GM23338 (cell line): ENCODE measurements at regions not wholly inside any gene's neighbourhood (a gene's known extent, or its start where the extent isn't known, plus 50 kb on each side); places are given as distances from the start of the nearest gene placed in this dataset.

ENCODE experiments used
- CREB1 ChIP-seq: fragments of 250-450 bp; sonication (Bioruptor Pico); IDR thresholded peaks from 2 replicates; pipeline ENCODE4 v1.5.0; 2020; ENCODE audit warnings: low read depth, mild to moderate bottlenecking, moderate library complexity
- EZH2phosphoT487 ChIP-seq: fragments of 200-600 bp; sonication (generic); IDR thresholded peaks from one replicate; pipeline ENCODE4 v1.8.1; 2018; ENCODE audit warnings: antibody characterized with exemption; ENCODE audit not compliant: unreplicated experiment
- POLR2AphosphoS5 ChIP-seq: IDR thresholded peaks from 2 replicates; pipeline ENCODE4 v1.6.1; 2016; ENCODE audit warnings: antibody characterized with exemption, low read depth
- TF ChIP-seq, protein P1 (sequence below), 2 experiments: fragments of 200-600 bp in 1 of 2; sonication (generic) in 1 of 2; conservative IDR thresholded peaks; 2 replicates each; pipeline versions ENCODE4 v1.5.1 to v1.6.1; 2016 to 2017; ENCODE audit warnings: antibody characterized with exemption in 2 of 2, low read depth in 2 of 2, mild to moderate bottlenecking in 2 of 2, moderate library complexity in 1 of 2

DNA sequence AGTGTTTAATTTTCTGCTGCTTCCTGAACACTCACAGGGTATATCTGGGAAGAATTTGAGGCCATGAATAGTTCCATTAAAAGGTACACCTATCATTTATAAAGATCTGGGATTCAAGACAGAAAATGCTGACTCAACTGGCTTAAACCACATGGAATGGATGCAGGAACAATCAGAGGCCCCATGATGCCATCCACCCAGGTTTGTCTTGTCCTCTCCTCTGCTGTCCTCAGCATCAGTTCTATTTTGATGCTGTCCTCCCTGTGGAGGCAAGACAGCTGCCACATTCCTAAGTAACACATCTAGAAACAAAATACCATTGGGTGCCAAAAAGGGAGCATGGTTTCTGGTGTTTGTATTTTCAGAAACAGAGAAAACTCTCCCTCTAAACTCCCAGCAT is 143.4 kb downstream of the ELOVL4 start:
- TF ChIP-seq EZH2phosphoT487 = no peak
- TF ChIP-seq, protein P1, sequence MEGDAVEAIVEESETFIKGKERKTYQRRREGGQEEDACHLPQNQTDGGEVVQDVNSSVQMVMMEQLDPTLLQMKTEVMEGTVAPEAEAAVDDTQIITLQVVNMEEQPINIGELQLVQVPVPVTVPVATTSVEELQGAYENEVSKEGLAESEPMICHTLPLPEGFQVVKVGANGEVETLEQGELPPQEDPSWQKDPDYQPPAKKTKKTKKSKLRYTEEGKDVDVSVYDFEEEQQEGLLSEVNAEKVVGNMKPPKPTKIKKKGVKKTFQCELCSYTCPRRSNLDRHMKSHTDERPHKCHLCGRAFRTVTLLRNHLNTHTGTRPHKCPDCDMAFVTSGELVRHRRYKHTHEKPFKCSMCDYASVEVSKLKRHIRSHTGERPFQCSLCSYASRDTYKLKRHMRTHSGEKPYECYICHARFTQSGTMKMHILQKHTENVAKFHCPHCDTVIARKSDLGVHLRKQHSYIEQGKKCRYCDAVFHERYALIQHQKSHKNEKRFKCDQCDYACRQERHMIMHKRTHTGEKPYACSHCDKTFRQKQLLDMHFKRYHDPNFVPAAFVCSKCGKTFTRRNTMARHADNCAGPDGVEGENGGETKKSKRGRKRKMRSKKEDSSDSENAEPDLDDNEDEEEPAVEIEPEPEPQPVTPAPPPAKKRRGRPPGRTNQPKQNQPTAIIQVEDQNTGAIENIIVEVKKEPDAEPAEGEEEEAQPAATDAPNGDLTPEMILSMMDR (conservative IDR thresholded peaks at IDR 0.05; ENCODE audit: low read depth in 2 of 2) = no peak
- no peak for TF ChIP-seq CREB1
- TF ChIP-seq POLR2AphosphoS5 = no peak
